Activated T-helper 9 cell treated with anti-CD3 and anti-CD28 coated beads, Interleukin-2, amount 50 U/mL, for 16 hours (primary cell): ENCODE measurements at regions not wholly inside any gene's neighbourhood (a gene's known extent, or its start where the extent isn't known, plus 50 kb on each side); places are given as distances from the start of the nearest gene placed in this dataset.
"Not testable (repeated sequence)": the region's sequence is repeated elsewhere in the genome, so short reads cannot be mapped to it uniquely, and the experiment has no call there.

Experiments
- DNase-seq: peaks from one replicate; pipeline ENCODE4 v3.0.0-alpha.2; 2020; ENCODE audit warnings: low read depth

GRCh38 chr6:84871925-84872324, 107.5 kb upstream of the TBX18 start:
- DNase-seq = no peak

- no peak for DNase-seq
Observed at GRCh38 chr6:84870672-84871071, 106.3 kb upstream of the TBX18 start.

GRCh38 chr6:84868149-84868548, 103.8 kb upstream of the TBX18 start:
- no peak for DNase-seq

- no peak for DNase-seq
Observed at GRCh38 chr6:84867521-84867920, 103.1 kb upstream of the TBX18 start.

GRCh38 chr6:84866715-84867114, 102.3 kb upstream of the TBX18 start:
- no peak for DNase-seq

- not testable (repeated sequence) for DNase-seq
Observed at GRCh38 chr6:84865372-84865771, 101.0 kb upstream of the TBX18 start.

GRCh38 chr6:84862843-84863242, 98.4 kb upstream of the TBX18 start:
- no peak for DNase-seq

- DNase-seq = no peak
Observed at GRCh38 chr6:84860920-84861319, 96.5 kb upstream of the TBX18 start.

- DNase-seq = no peak
Observed at GRCh38 chr6:84860509-84860908, 96.1 kb upstream of the TBX18 start.

GRCh38 chr6:84854811-84855400, 90.5 kb upstream of the TBX18 start:
- DNase-seq = no peak

- DNase-seq = no peak
Observed at GRCh38 chr6:84853901-84854300, 89.5 kb upstream of the TBX18 start.

- DNase-seq = no peak
Observed at GRCh38 chr6:84848960-84849359, 84.6 kb upstream of the TBX18 start.

- DNase-seq = no peak
Observed at GRCh38 chr6:84847390-84848160, 83.2 kb upstream of the TBX18 start.

- no peak for DNase-seq
Observed at GRCh38 chr6:84842525-84843166, 78.2 kb upstream of the TBX18 start.

GRCh38 chr6:84837068-84837866, 72.9 kb upstream of the TBX18 start:
- DNase-seq = not testable (repeated sequence)

- no peak for DNase-seq
Observed at GRCh38 chr6:84836366-84836765, 72.0 kb upstream of the TBX18 start.

GRCh38 chr6:84835340-84835739, 70.9 kb upstream of the TBX18 start:
- DNase-seq = no peak

- not testable (repeated sequence) for DNase-seq
Observed at GRCh38 chr6:84831924-84832323, 67.5 kb upstream of the TBX18 start.

GRCh38 chr6:84825461-84825860, 61.1 kb upstream of the TBX18 start:
- DNase-seq = no peak

- not testable (repeated sequence) for DNase-seq
Observed at GRCh38 chr6:84821314-84821713, 56.9 kb upstream of the TBX18 start.

- DNase-seq = no peak
Observed at GRCh38 chr6:84816741-84817140, 52.3 kb upstream of the TBX18 start.

- no peak for DNase-seq
Observed at GRCh38 chr6:84815896-84816735, 51.7 kb upstream of the TBX18 start.
